GM12891 (cell line): ENCODE measurements at regions not wholly inside any gene's neighbourhood (a gene's known extent, or its start where the extent isn't known, plus 50 kb on each side); places are given as distances from the start of the nearest gene placed in this dataset.

Source experiments
- PAX5 ChIP-seq: IDR thresholded peaks from 2 replicates; pipeline ENCODE4 v1.6.1; 2011; ENCODE audit warnings: low read length, moderate library complexity, mild to moderate bottlenecking; ENCODE audit not compliant: insufficient read depth, severe bottlenecking
- POLR2A ChIP-seq: IDR thresholded peaks from 2 replicates; pipeline ENCODE4 v1.6.1; 2011; ENCODE audit warnings: low read depth, low read length, control low read depth
- POLR2AphosphoS5 ChIP-seq: IDR thresholded peaks from 2 replicates; pipeline ENCODE4 v1.6.1; 2011; ENCODE audit warnings: low read depth, low read length, control low read depth
- SPI1 ChIP-seq: IDR thresholded peaks from 2 replicates; pipeline ENCODE4 v1.6.1; 2011; ENCODE audit warnings: low read depth, low read length, control low read depth
- TAF1 ChIP-seq: IDR thresholded peaks from 2 replicates; pipeline ENCODE4 v1.6.1; 2011; ENCODE audit warnings: low read depth, low read length, control low read depth

- TF ChIP-seq POLR2AphosphoS5 (no peak), POLR2A (no peak), TAF1 (no peak), SPI1 (no peak), PAX5 (no peak)
Observed at GRCh38 chr10:78357141-78358063, 323.7 kb downstream of the RPS24 start.
